K562 (cell line): ENCODE measurements at regions not wholly inside any gene's neighbourhood (a gene's known extent, or its start where the extent isn't known, plus 50 kb on each side); places are given as distances from the start of the nearest gene placed in this dataset.

Experiments
- CBFB ChIP-seq: sonication (generic); formaldehyde crosslinking; IDR thresholded peaks from 2 replicates; pipeline ENCODE4 v1.4.0; 2020; ENCODE audit warnings: mild to moderate bottlenecking, missing genetic modification reagents
- MLLT1 ChIP-seq, 2 experiments: fragments of 450-650 bp; IDR thresholded peaks; 2 replicates each; pipeline ENCODE4 v1.6.1; 2016
- TAF1 ChIP-seq: IDR thresholded peaks from 2 replicates; pipeline ENCODE4 v1.6.1; 2011; ENCODE audit warnings: mild to moderate bottlenecking, low read length, moderate library complexity; ENCODE audit not compliant: insufficient read depth, control insufficient read depth, severe bottlenecking; ENCODE audit errors: extremely low read depth
- ZBTB49 ChIP-seq: sonication (generic); formaldehyde crosslinking; IDR thresholded peaks from 2 replicates; pipeline ENCODE4 v1.8.0; 2022; ENCODE audit warnings: missing genetic modification reagents, mild to moderate bottlenecking, borderline replicate concordance

- TF ChIP-seq ZBTB49 (CRISPR knock-in tag): no peak
- TF ChIP-seq TAF1: no peak
- no peak for TF ChIP-seq CBFB (CRISPR knock-in tag)
- no peak for TF ChIP-seq MLLT1 (IDR thresholded peaks at IDR 0.05)
These were observed 431.8 kb upstream of the MMS22L start for GRCh38 chr6:97714772-97715171.
